WI38 (cell line): ENCODE measurements at regions not wholly inside any gene's neighbourhood (a gene's known extent, or its start where the extent isn't known, plus 50 kb on each side); places are given as distances from the start of the nearest gene placed in this dataset.

ENCODE experiments used
- H3K4me3 ChIP-seq: 2 replicates; pipeline ENCODE4 v1.5.1; 2011; ENCODE audit warnings: low read depth, mild to moderate bottlenecking, control low read depth, low read length
- TF ChIP-seq, protein P1 (sequence below): IDR thresholded peaks from 2 replicates; pipeline ENCODE4 v1.5.1; 2012; ENCODE audit warnings: low read depth, mild to moderate bottlenecking, control low read depth, low read length

DNA sequence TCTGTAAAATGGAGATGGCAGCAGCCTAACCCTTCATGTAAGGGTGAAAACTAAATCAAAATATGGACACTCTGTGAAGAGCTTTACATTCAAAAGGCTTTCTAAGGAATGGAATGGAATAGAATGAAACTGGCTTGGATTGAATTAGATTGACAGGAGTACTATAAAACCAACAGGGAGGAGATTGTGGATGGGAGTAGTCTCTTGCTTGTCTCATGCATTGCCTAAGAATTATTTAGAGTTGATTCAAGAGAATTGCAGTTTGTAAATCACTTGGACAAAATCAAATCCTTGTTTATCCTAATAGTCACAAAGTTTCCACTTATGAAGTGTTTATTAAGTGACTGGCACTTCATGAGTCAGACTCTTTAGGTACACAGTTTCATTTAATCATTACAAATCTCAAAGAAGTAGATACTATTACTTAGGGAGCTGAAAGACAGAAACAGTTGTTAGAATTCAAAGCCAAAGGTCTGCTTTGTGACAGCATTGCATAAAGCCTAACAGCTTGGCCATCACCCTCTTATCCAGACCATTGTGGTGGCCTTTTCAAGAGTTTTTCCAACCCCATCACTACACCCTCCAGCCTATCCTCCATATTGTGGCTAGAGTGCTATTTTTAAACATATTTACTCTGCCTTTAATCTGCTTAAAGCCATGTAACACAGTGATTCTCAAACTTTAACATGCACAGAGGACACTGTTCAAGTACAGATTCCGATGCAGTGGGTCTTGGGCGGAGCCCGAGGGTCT is 91.9 kb upstream of the GHITM start:
- TF ChIP-seq, protein P1, sequence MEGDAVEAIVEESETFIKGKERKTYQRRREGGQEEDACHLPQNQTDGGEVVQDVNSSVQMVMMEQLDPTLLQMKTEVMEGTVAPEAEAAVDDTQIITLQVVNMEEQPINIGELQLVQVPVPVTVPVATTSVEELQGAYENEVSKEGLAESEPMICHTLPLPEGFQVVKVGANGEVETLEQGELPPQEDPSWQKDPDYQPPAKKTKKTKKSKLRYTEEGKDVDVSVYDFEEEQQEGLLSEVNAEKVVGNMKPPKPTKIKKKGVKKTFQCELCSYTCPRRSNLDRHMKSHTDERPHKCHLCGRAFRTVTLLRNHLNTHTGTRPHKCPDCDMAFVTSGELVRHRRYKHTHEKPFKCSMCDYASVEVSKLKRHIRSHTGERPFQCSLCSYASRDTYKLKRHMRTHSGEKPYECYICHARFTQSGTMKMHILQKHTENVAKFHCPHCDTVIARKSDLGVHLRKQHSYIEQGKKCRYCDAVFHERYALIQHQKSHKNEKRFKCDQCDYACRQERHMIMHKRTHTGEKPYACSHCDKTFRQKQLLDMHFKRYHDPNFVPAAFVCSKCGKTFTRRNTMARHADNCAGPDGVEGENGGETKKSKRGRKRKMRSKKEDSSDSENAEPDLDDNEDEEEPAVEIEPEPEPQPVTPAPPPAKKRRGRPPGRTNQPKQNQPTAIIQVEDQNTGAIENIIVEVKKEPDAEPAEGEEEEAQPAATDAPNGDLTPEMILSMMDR, result no peak
- H3K4me3 ChIP-seq, result no peak overlapping the region

DNA sequence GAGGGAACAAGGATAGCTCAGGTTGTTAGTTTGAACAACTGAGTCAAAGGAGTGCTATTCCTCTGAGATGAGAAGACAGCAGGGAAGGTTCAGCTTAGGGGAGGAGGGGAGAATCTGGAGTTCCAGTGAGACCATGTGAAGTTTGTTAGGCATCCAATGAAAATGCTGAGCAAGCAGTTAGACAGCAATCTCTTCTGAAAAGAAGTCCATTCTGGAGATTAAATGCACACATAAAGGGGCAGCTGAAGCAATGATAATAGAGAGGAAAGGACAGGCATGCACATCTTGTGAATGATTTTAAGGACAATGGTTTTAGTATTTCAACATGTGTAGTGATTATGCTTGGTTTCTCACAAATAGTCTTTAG is 89.7 kb upstream of the GHITM start:
- TF ChIP-seq, protein P1, result no peak
- no peak overlapping the region for H3K4me3 ChIP-seq

DNA sequence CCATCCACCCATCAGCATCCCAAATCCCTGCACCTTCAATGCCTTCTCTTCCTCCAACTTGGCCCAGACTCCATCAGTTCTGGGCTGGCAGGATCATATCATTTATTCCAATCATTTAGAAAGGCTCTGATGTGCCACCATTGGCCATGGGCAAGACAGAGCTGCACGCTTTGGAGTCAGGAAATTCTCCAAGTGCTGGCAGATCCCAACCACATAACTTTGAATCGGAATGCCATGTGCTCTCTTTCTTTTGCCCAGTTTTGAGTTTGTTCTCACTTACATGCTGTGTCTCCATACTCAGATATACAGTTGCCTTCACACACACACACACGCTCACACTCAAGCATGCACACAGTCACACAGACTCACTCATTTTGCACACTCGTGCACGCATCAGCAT is 85.7 kb upstream of the GHITM start:
- TF ChIP-seq, protein P1, result no peak
- no peak overlapping the region for H3K4me3 ChIP-seq

DNA sequence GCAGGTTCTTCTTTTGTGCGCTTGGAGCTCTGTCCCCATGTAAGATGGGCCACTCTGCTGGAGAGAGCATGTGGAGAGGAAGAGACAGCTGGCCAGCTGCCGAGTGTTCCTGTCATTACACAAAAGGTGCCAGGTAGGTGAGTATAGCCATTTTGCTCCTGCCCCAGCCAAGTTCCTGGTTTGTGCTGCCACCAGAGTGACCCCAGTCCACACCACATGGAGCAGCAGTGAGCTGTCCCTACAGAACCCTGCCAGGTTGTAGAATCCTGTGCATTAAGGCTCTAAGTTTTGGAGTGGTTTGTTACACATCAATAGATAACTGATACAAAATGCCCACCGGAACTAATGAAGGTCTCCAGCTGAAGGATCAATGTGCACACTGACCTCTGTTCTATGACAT is 84.6 kb upstream of the GHITM start:
- TF ChIP-seq, protein P1, result no peak
- H3K4me3 ChIP-seq, result no peak overlapping the region

DNA sequence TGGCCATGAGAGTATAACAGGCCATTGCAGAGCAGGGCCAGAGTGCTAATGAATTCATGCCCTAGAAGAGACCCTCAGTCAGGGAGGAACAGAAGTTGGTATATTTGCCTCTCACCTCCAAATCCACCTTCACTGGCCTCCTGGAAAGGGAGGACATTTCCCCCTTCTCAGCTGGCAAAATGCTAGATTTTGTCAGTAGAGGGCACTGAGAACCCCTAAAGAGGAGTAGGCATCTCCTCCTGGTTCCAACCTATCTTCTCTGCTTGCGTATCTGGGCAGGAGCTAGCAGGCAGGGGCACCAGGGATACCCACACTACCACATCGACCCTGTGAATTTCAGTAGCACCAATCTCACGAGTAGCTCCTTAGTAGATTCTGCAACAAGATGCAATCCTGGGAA is 79.8 kb upstream of the GHITM start:
- TF ChIP-seq, protein P1, result no peak
- H3K4me3 ChIP-seq, result no peak overlapping the region

DNA sequence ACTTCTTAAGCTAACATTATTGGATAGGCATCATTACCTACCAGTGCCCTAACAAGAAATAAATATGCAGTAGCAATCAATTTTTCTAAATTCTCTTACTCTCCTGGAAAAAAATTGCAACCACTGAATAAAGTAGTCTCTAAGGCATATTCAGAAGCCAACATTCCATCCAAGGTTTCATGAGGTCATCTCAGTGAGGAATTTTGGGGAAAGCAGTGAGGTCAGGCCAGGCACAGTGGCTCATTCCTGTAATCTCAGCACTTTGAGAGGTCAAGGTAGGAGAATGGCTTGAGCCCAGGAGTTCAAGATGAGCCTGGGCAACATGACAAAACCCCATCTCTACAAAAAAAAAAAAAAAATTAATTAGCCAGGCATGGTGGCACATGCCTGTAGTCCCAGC is 75.9 kb upstream of the GHITM start:
- TF ChIP-seq, protein P1, result no peak

DNA sequence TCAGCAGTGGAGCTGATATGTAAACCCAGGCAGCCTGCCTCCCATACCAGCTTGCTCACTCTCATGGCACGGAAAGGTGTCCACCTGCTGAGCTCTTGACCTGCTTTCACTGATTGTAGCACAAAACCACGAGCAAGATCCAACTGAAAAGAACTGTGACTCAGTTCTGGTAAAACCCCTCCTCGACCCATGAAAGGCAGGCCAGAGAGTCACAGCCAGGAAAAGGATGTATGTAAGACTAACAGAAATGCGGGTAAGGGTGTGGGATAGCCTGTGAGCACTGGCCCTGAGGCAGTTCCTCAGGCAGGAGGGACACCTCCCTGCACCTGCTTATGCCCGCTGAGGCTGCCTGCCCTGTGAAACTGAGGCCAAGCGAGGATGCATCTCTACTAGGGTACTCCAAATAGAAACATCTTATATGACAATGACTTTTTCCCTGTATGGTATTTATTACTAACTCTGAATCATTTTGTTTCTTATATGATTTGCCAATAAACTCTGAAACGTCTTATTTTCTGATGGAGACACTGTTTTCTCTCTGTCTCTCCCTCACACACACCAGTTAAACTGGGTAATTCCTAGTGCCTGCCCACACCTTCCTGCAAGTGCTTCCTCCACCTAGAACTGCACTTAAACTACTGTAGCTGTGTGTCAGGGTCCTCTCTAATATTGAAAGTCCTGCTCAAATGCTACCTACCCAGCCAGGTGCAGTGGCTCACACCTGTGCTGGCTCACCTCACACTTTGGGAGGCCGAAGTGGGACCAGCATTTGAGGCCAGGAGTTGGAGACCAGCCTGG is 73.3 kb upstream of the GHITM start:
- TF ChIP-seq, protein P1, result no peak
- H3K4me3 ChIP-seq, result no peak overlapping the region

More for the DNA sequence above, 75.9 kb upstream of the GHITM start:
- no peak overlapping the region for H3K4me3 ChIP-seq
